HG02885 (cell line): ENCODE measurements at regions not wholly inside any gene's neighbourhood (a gene's known extent, or its start where the extent isn't known, plus 50 kb on each side); places are given as distances from the start of the nearest gene placed in this dataset.
A peak's percentile ranks its signal among the peaks of the same experiment; 100 is the strongest.
"Not testable (repeated sequence)": the region's sequence is repeated elsewhere in the genome, so short reads cannot be mapped to it uniquely, and the experiment has no call there.

Experiments
- ATAC-seq: cut with Tn5 transposase; IDR thresholded peaks from one replicate; pipeline ENCODE4 v1.9.1; 2021; ENCODE audit warnings: mild to moderate bottlenecking; ENCODE audit not compliant: unreplicated experiment, poor library complexity

- ATAC-seq, result not testable (repeated sequence)
These were observed 173.2 kb upstream of the KCTD7 start for GRCh38 chr7:66455432-66455831.

- not testable (repeated sequence) for ATAC-seq
These were observed 172.2 kb upstream of the KCTD7 start for GRCh38 chr7:66456431-66456830.

- not testable (repeated sequence) for ATAC-seq
These were observed 169.7 kb upstream of the KCTD7 start for GRCh38 chr7:66458991-66459390.

- ATAC-seq, result not testable (repeated sequence)
These were observed 168.8 kb upstream of the KCTD7 start for GRCh38 chr7:66459783-66460413.

- ATAC-seq, result no peak
These were observed 167.7 kb upstream of the KCTD7 start for GRCh38 chr7:66460921-66461361.

GRCh38 chr7:66461397-66461796 lies 167.3 kb upstream of the KCTD7 start:
- ATAC-seq, result not testable (repeated sequence)

GRCh38 chr7:66462831-66463230 lies 165.8 kb upstream of the KCTD7 start:
- not testable (repeated sequence) for ATAC-seq

- no peak for ATAC-seq
These were observed 164.6 kb upstream of the KCTD7 start for GRCh38 chr7:66464059-66464458.

GRCh38 chr7:66466081-66466600 lies 162.5 kb upstream of the KCTD7 start:
- no peak for ATAC-seq

- ATAC-seq, result no peak
These were observed 160.8 kb upstream of the KCTD7 start for GRCh38 chr7:66467887-66468286.

- not testable (repeated sequence) for ATAC-seq
These were observed 155.6 kb upstream of the KCTD7 start for GRCh38 chr7:66473064-66473463.

GRCh38 chr7:66474441-66474840 lies 154.2 kb upstream of the KCTD7 start:
- ATAC-seq, result no peak

GRCh38 chr7:66476056-66476455 lies 152.6 kb upstream of the KCTD7 start:
- not testable (repeated sequence) for ATAC-seq

- not testable (repeated sequence) for ATAC-seq
These were observed 150.8 kb upstream of the KCTD7 start for GRCh38 chr7:66477822-66478397.

GRCh38 chr7:66481229-66481628 lies 147.5 kb upstream of the KCTD7 start:
- not testable (repeated sequence) for ATAC-seq

GRCh38 chr7:66489065-66489464 lies 139.6 kb upstream of the KCTD7 start:
- not testable (repeated sequence) for ATAC-seq

- not testable (repeated sequence) for ATAC-seq
These were observed 138.9 kb upstream of the KCTD7 start for GRCh38 chr7:66489741-66490140.

GRCh38 chr7:66490979-66491378 lies 137.7 kb upstream of the KCTD7 start:
- not testable (repeated sequence) for ATAC-seq

GRCh38 chr7:66492405-66492804 lies 136.3 kb upstream of the KCTD7 start:
- not testable (repeated sequence) for ATAC-seq

GRCh38 chr7:66493235-66494205 lies 135.2 kb upstream of the KCTD7 start:
- peak; percentile 97 for ATAC-seq

- no peak for ATAC-seq
These were observed 131.3 kb upstream of the KCTD7 start for GRCh38 chr7:66497346-66497745.
